PC-3 (cell line): ENCODE measurements at regions not wholly inside any gene's neighbourhood (a gene's known extent, or its start where the extent isn't known, plus 50 kb on each side); places are given as distances from the start of the nearest gene placed in this dataset.
A peak's percentile ranks its signal among the peaks of the same experiment; 100 is the strongest.

ENCODE experiments used
- ATAC-seq: fragments of 200-7000 bp; cut with Tn5 transposase; 2 replicates; pipeline ENCODE4 v1.9.1; 2020; ENCODE audit warnings: mild to moderate bottlenecking, moderate library complexity
- BruUV-seq: library from RNA; stranded (reverse); fragments of 400-500 nt; replicated peaks from 2 replicates; lab custom pipeline; 2021; lab: Mats Ljungman, UMichigan
- CTCF ChIA-PET: fragments of 300-600 bp; sonication (Branson Sonifier 250); formaldehyde crosslinking; loops from one replicate; lab custom pipeline; 2022; ENCODE audit warnings: antibody characterized with exemption; lab: Charles Lee
- POLR2A ChIA-PET: fragments of 300-600 bp; sonication (Branson Sonifier 250); formaldehyde crosslinking; loops from one replicate; lab custom pipeline; 2022; ENCODE audit warnings: antibody characterized with exemption; ENCODE audit not compliant: unreplicated experiment; lab: Charles Lee
- DNase-seq: peaks from one replicate; pipeline ENCODE4 v3.0.0-alpha.2; 2015
- H2AFZ ChIP-seq: fragments of 300-600 bp; sonication (generic); 2 replicates; pipeline ENCODE4 v1.6.0; 2016; ENCODE audit warnings: antibody characterized with exemption, low read length
- H3F3A ChIP-seq: fragments of 300-600 bp; sonication (generic); one replicate; pipeline ENCODE4 v1.6.0; 2017; ENCODE audit warnings: antibody characterized with exemption, low read length, control low read depth, mild to moderate bottlenecking; ENCODE audit not compliant: unreplicated experiment
- H3K27ac ChIP-seq: fragments of 300-600 bp; sonication (generic); 2 replicates; pipeline ENCODE4 v1.5.1; 2016; ENCODE audit warnings: mild to moderate bottlenecking, low read length
- H3K27me3 ChIP-seq: fragments of 300-600 bp; sonication (generic); 2 replicates; pipeline ENCODE4 v1.6.1; 2016; ENCODE audit warnings: low read length, mixed read lengths
- H3K36me3 ChIP-seq: fragments of 300-600 bp; sonication (generic); 2 replicates; pipeline ENCODE4 v1.6.1; 2016; ENCODE audit warnings: low read depth, mixed run types, low read length, mixed read lengths
- H3K4me1 ChIP-seq: fragments of 300-600 bp; sonication (generic); 2 replicates; pipeline ENCODE4 v1.5.1; 2016; ENCODE audit warnings: low read length; ENCODE audit not compliant: insufficient read depth
- H3K4me2 ChIP-seq: fragments of 300-600 bp; sonication (generic); 2 replicates; pipeline ENCODE4 v1.6.0; 2016; ENCODE audit warnings: low read length
- H3K4me3 ChIP-seq: fragments of 300-600 bp; sonication (generic); 2 replicates; pipeline ENCODE4 v1.5.1; 2016; ENCODE audit warnings: mild to moderate bottlenecking, low read length, mixed read lengths
- H3K79me2 ChIP-seq: fragments of 300-600 bp; sonication (generic); 2 replicates; pipeline ENCODE4 v1.6.1; 2017; ENCODE audit warnings: low read length, mixed read lengths
- H3K9ac ChIP-seq: fragments of 300-600 bp; sonication (generic); 2 replicates; pipeline ENCODE4 v1.6.0; 2016; ENCODE audit warnings: mild to moderate bottlenecking, low read length
- H3K9me2 ChIP-seq: fragments of 300-600 bp; sonication (generic); replicated peaks from 2 replicates; pipeline ENCODE4 v1.6.1; 2016; ENCODE audit warnings: mixed run types, low read length, mixed read lengths
- H3K9me3 ChIP-seq: fragments of 300-600 bp; sonication (generic); 2 replicates; pipeline ENCODE4 v1.6.1; 2016; ENCODE audit warnings: low read length, mixed read lengths
- H4K20me1 ChIP-seq: fragments of 300-600 bp; sonication (generic); 2 replicates; pipeline ENCODE4 v1.6.1; 2016; ENCODE audit warnings: low read length, mixed read lengths
- EZH2 ChIP-seq: fragments of 300-600 bp; sonication (generic); IDR thresholded peaks from one replicate; pipeline ENCODE4 v1.6.1; 2017; ENCODE audit warnings: antibody characterized with exemption, mild to moderate bottlenecking, low read length; ENCODE audit not compliant: unreplicated experiment
- EZH2phosphoT487 ChIP-seq: fragments of 300-600 bp; sonication (generic); IDR thresholded peaks from 2 replicates; pipeline ENCODE4 v1.6.1; 2018; ENCODE audit warnings: mild to moderate bottlenecking, antibody characterized with exemption, low read length, borderline replicate concordance
- intact Hi-C: fragments of 100-400 bp; cut with micrococcal nuclease; formaldehyde crosslinking; loops from 2 replicates; pipeline ENCODE4 v1.9.0; 2023
- TF ChIP-seq, protein P1 (sequence below): fragments of 300-600 bp; sonication (generic); conservative IDR thresholded peaks from 2 replicates; pipeline ENCODE4 v1.5.1; 2017; ENCODE audit warnings: antibody characterized with exemption, low read depth, mild to moderate bottlenecking, low read length

DNA sequence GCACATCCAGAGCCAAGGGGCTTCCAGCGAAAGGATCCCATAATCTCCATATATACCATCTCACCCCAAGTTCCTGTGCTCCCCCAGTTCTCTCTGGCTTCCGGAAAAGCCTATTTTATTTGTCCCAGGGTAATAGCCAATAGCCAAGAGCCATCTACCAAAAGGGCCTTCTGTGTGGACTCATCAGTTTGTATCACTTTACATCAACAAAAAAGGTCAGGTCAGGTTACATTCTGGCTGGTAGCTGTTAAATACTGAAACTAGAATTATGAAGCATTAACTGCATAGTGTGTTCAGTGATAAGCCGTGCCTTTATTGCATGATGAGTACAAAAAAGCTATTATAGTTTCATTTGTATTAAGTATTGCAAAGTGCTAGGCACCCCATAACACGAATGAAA lies 223.7 kb downstream of the IRS1 start:
- Histone ChIP-seq H3K79me2 (no peaks in the 10 kb centered on the region), H3F3A (no peaks in the 10 kb centered on the region), H3K4me2 (no peak overlapping the region), H3K27me3 (no peaks in the 10 kb centered on the region), H4K20me1 (no peaks in the 10 kb centered on the region), H2AFZ (no peak overlapping the region), H3K4me3 (no peak overlapping the region), H3K36me3 (no peaks in the 10 kb centered on the region), H3K9me3 (0 out of 2 replicates have a peak, but pooled peaks cover 4% of the 10 kb centered on the region), H3K27ac (no peak overlapping the region), H3K9me2 (no peaks in the 10 kb centered on the region), H3K9ac (no peak overlapping the region), H3K4me1 (peaks cover 8% of the 10 kb centered on the region; the same call in 1 of the 2 replicates)
- intact Hi-C loops: no loop called here
- BruUV-seq: no TSS peak
- TF ChIP-seq EZH2 (no peak), EZH2phosphoT487 (no peak)
- TF ChIP-seq, protein P1, sequence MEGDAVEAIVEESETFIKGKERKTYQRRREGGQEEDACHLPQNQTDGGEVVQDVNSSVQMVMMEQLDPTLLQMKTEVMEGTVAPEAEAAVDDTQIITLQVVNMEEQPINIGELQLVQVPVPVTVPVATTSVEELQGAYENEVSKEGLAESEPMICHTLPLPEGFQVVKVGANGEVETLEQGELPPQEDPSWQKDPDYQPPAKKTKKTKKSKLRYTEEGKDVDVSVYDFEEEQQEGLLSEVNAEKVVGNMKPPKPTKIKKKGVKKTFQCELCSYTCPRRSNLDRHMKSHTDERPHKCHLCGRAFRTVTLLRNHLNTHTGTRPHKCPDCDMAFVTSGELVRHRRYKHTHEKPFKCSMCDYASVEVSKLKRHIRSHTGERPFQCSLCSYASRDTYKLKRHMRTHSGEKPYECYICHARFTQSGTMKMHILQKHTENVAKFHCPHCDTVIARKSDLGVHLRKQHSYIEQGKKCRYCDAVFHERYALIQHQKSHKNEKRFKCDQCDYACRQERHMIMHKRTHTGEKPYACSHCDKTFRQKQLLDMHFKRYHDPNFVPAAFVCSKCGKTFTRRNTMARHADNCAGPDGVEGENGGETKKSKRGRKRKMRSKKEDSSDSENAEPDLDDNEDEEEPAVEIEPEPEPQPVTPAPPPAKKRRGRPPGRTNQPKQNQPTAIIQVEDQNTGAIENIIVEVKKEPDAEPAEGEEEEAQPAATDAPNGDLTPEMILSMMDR: no peak
- no peak for DNase-seq
- ChIA-PET POLR2A (no interaction called here), CTCF (no interaction called here)
- no peak for ATAC-seq

- CTCF ChIA-PET: no interaction called here
- POLR2A ChIA-PET: no interaction called here
- TF ChIP-seq EZH2phosphoT487 (no peak), EZH2 (no peak)
- TF ChIP-seq, protein P1: no peak
- no TSS peak for BruUV-seq
- Histone ChIP-seq H3K9me3 (no peaks in the 10 kb centered on the region), H3K4me1 (no peaks in the 10 kb centered on the region), H3K36me3 (no peaks in the 10 kb centered on the region), H4K20me1 (no peaks in the 10 kb centered on the region), H2AFZ (no peak overlapping the region), H3K27me3 (no peaks in the 10 kb centered on the region), H3K9ac (no peak overlapping the region), H3K9me2 (no peaks in the 10 kb centered on the region), H3K4me2 (no peak overlapping the region), H3F3A (no peaks in the 10 kb centered on the region), H3K4me3 (no peak overlapping the region), H3K27ac (no peak overlapping the region), H3K79me2 (no peaks in the 10 kb centered on the region)
- intact Hi-C loops: no loop called here
- DNase-seq (no peak), ATAC-seq (no peak)
Observed at GRCh38 chr2:226573158-226573557, 226.5 kb downstream of the IRS1 start.

- Histone ChIP-seq H3K4me2 (peak overlapping the region; percentile 38), H3K36me3 (no peaks in the 10 kb centered on the region), H3K9me3 (no peaks in the 10 kb centered on the region), H3F3A (no peaks in the 10 kb centered on the region), H3K4me3 (no peak overlapping the region), H2AFZ (no peak overlapping the region), H3K27ac (peak overlapping the region; percentile 50), H3K9me2 (no peaks in the 10 kb centered on the region), H3K9ac (no peak overlapping the region), H3K79me2 (no peaks in the 10 kb centered on the region), H3K4me1 (peaks cover 26% of the 10 kb centered on the region), H3K27me3 (no peaks in the 10 kb centered on the region), H4K20me1 (no peaks in the 10 kb centered on the region)
- ChIA-PET POLR2A (no interaction called here), CTCF (no interaction called here)
- DNase-seq: peak; percentile 97
- ATAC-seq: peak; percentile 96
- TF ChIP-seq EZH2phosphoT487: no peak
- no peak for TF ChIP-seq EZH2
- TF ChIP-seq, protein P1: no peak
- BruUV-seq: no TSS peak
- intact Hi-C loops: loop anchor here (5.0 kb wide), 1 partner anchor 137 kb away; no protein-coding TSS in a partner anchor
Observed at GRCh38 chr2:226564667-226565066, 235.0 kb downstream of the IRS1 start.
